Nephron (organoid): ENCODE measurements at regions not wholly inside any gene's neighbourhood (a gene's known extent, or its start where the extent isn't known, plus 50 kb on each side); places are given as distances from the start of the nearest gene placed in this dataset.
A peak's percentile ranks its signal among the peaks of the same experiment; 100 is the strongest.

Source experiments
- H3K27ac Mint-ChIP-seq, 3 experiments: 2 replicates each; pipeline ENCODE4 v1.8.0; 2020; ENCODE audit warnings: mixed read lengths in 3 of 3, mild to moderate bottlenecking in 2 of 3, moderate library complexity in 1 of 3
- H3K27me3 Mint-ChIP-seq: 2 replicates; pipeline ENCODE4 v1.8.0; 2021; ENCODE audit warnings: low read depth, mild to moderate bottlenecking, moderate library complexity, mixed read lengths
- H3K36me3 Mint-ChIP-seq: 2 replicates; pipeline ENCODE4 v1.8.0; 2020; ENCODE audit warnings: low read depth, mixed read lengths
- H3K4me1 Mint-ChIP-seq: 2 replicates; pipeline ENCODE4 v1.8.0; 2020; ENCODE audit warnings: mixed read lengths
- H3K4me3 Mint-ChIP-seq, 3 experiments: 2 replicates each; pipeline ENCODE4 v1.8.0; 2020; ENCODE audit warnings: mild to moderate bottlenecking in 3 of 3, mixed read lengths in 3 of 3, moderate library complexity in 2 of 3
- H3K9me3 Mint-ChIP-seq: 2 replicates; pipeline ENCODE4 v1.8.0; 2020; ENCODE audit warnings: mixed read lengths
- TF ChIP-seq, protein P1 (sequence below), 3 experiments: fragments of 200-600 bp; sonication (generic); IDR thresholded peaks; one replicate each; pipeline ENCODE4 v1.5.0; 2021; ENCODE audit warnings: antibody characterized with exemption in 3 of 3; ENCODE audit not compliant: unreplicated experiment in 3 of 3

DNA sequence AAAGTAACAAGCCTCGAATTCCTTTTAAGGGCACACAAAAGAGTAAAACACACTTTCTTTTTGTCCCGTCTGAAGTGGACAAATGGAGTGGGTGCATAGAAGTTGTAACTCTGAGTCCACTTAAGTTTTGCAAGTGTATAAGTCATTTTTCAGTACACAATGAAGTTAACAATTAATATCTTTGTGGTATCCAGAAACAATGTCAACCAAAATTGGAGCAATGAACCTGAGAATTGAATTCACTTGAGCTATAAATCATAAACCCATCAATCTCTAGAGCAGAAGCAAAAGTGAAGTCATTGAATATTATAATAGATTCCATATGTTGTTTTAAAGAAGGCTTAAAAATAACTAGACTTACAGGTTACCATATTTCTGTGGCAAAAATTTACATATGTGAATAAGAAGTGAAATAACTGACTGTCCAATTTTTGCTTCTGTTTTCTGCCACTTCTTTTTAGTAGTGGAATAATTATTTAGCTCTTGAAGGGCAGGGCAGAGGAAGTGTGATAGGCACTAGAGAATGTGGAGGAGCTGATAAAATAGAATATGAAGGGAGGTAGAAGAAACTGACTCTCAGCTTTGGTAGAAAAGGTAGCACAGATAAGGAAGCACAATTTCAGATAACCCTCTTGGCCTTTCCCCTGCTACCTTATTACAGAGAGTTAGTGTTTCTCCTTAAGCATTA, 73.9 kb upstream of the RGL1 start:
- no peaks in the 10 kb centered on the region for H3K36me3 Mint-ChIP-seq
- no peak overlapping the region for H3K4me3 Mint-ChIP-seq
- no peaks in the 10 kb centered on the region for H3K9me3 Mint-ChIP-seq
- peaks cover 63% of the 10 kb centered on the region for H3K4me1 Mint-ChIP-seq
- H3K27me3 Mint-ChIP-seq: no peaks in the 10 kb centered on the region
- TF ChIP-seq, protein P1, sequence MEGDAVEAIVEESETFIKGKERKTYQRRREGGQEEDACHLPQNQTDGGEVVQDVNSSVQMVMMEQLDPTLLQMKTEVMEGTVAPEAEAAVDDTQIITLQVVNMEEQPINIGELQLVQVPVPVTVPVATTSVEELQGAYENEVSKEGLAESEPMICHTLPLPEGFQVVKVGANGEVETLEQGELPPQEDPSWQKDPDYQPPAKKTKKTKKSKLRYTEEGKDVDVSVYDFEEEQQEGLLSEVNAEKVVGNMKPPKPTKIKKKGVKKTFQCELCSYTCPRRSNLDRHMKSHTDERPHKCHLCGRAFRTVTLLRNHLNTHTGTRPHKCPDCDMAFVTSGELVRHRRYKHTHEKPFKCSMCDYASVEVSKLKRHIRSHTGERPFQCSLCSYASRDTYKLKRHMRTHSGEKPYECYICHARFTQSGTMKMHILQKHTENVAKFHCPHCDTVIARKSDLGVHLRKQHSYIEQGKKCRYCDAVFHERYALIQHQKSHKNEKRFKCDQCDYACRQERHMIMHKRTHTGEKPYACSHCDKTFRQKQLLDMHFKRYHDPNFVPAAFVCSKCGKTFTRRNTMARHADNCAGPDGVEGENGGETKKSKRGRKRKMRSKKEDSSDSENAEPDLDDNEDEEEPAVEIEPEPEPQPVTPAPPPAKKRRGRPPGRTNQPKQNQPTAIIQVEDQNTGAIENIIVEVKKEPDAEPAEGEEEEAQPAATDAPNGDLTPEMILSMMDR (IDR thresholded peaks at IDR 0.05; ENCODE audit: unreplicated experiment in 3 of 3): no peak
- H3K27ac Mint-ChIP-seq: peak overlapping the region in 2 of 3 experiments; percentile 55 to 95

DNA sequence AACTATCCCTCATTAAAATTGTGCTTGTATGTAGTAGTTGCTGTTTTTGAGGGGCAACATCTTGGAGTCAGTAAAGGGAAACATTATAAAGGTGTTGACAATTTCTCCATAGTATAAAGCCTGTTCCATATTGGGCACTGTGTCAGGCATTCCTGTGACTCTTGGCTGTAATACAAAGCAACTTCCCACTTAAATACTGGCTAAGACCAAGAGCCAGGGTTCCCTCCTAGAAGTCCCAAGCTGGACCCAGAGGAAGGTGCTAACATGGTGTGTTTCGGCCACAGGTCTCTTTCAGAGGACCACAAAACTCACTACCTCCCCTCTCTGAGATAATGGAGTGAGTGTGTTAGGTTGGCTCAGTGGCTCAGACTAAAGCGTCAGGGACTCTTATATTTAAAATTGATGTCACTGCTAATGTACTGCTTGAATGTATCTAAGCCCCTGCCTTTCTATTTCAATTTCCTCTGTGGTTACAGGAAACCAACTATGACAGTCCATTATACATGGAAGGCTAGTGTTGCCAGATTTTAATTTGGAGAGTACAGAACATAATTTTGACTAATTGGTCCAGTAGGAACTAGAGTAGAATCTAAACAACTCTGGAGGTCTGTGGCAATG, 74.7 kb upstream of the RGL1 start:
- peaks cover 55% of the 10 kb centered on the region for H3K4me1 Mint-ChIP-seq
- H3K9me3 Mint-ChIP-seq: no peaks in the 10 kb centered on the region
- no peaks in the 10 kb centered on the region for H3K27me3 Mint-ChIP-seq
- H3K4me3 Mint-ChIP-seq: no peak overlapping the region
- peak overlapping the region in 1 of 3 experiments; percentile 95 for H3K27ac Mint-ChIP-seq
- no peaks in the 10 kb centered on the region for H3K36me3 Mint-ChIP-seq
- TF ChIP-seq, protein P1 (IDR thresholded peaks at IDR 0.05; ENCODE audit: unreplicated experiment in 3 of 3): no peak

DNA sequence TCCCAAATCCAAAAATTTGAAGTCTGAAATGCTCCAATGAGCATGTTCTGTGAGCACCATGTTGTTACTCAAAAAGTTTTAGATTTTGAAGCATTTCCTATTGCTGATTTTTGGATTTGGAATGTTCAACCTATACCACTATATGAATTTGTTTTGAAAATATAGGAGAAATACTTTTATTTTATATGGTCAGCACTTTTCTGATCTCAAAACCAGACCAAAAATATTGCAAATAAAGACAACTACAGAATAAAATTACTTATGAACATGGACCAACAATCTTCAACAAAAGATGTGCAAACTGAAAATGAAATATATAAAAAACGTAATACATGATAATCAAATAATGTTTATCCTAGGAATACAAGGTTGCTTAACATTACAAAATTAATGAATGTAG, 73.7 kb upstream of the APOBEC4 start:
- Mint-ChIP-seq H3K27me3 (no peaks in the 10 kb centered on the region), H3K4me1 (peaks cover 22% of the 10 kb centered on the region), H3K4me3 (no peak overlapping the region), H3K9me3 (no peaks in the 10 kb centered on the region), H3K36me3 (no peaks in the 10 kb centered on the region), H3K27ac (no peak overlapping the region)
- TF ChIP-seq, protein P1 (IDR thresholded peaks at IDR 0.05; ENCODE audit: unreplicated experiment in 3 of 3): no peak

DNA sequence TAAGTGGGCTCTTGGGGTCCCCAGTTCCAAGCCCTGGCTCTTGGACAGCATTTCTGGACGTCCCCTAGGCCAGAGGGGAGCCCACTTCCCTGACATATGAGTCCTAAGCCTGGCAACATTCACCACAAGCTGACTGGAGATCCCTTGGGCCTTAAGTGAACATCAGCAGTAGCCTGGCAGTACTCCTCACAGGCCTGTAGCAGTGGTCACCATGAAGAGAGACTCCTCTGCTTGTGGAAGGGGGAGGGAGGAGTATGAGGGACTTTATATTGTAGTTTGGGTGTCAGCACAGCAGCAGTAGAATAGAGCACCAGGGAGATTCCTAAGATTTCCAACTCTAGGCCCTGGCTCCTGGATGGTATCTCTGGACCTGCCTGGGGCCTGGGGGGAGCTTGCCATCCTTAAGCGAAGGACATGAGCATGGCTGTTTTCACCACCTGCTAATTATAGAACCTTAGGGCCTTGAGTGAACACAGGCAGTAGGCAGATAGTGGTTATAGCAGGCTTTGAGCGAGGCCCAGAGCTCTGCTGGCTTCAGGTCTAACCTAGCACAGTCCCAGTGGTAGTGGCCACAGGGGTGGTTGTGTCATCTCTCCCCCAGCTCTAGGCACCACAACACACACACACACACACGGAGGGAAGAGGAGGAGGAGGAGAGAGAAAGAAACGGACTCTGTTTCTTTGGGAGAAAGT, 71.4 kb upstream of the APOBEC4 start:
- Mint-ChIP-seq H3K36me3 (no peaks in the 10 kb centered on the region), H3K27me3 (no peaks in the 10 kb centered on the region), H3K4me3 (no peak overlapping the region), H3K27ac (no peak overlapping the region), H3K9me3 (no peaks in the 10 kb centered on the region), H3K4me1 (peaks cover under 1% of the 10 kb centered on the region)
- TF ChIP-seq, protein P1 (IDR thresholded peaks at IDR 0.05; ENCODE audit: unreplicated experiment in 3 of 3): no peak

DNA sequence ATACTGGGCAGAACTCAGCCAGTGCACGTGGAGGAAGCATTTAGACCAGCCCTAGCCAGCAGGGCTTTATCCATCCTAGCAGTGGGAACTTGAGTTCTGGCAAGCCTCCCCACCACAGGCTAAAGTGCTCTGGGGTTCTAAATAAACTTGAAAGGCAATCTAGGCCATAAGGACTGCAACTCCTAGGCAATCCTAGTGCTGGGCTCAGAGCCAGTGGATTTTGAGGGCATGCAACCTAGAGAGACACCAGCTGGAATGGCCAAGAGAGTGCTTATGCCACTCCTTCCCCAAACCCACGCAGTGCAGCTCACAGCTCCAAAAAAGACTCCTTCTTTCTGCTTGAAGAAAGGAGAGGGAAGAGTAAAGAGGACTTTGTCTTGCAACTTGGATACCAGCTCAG, 70.5 kb upstream of the APOBEC4 start:
- Mint-ChIP-seq H3K27me3 (peaks cover 3% of the 10 kb centered on the region), H3K9me3 (no peaks in the 10 kb centered on the region), H3K27ac (no peak overlapping the region), H3K36me3 (no peaks in the 10 kb centered on the region), H3K4me3 (no peak overlapping the region), H3K4me1 (no peaks in the 10 kb centered on the region)
- TF ChIP-seq, protein P1 (IDR thresholded peaks at IDR 0.05; ENCODE audit: unreplicated experiment in 3 of 3): no peak
